Stimulated activated effector memory CD8-positive, alpha-beta T cell treated with anti-CD3 and anti-CD28 coated beads, Interleukin-12 subunit alpha, Interleukin-12 subunit beta, amount 100 ng/mL, for 72 hours (primary cell): ENCODE measurements at regions not wholly inside any gene's neighbourhood (a gene's known extent, or its start where the extent isn't known, plus 50 kb on each side); places are given as distances from the start of the nearest gene placed in this dataset.

ENCODE experiments used
- ATAC-seq: fragments of 150-1000 bp; cut with Tn5 transposase; 2 replicates; pipeline ENCODE4 v1.10.0; 2021
- DNase-seq, 2 donors: peaks; one replicate each; pipeline ENCODE4 v3.0.0; 2021 to 2022; ENCODE audit warnings: low spot score in 2 of 2
- H3K27ac Mint-ChIP-seq: one replicate; pipeline ENCODE4 v1.8.0; 2022; ENCODE audit warnings: mild to moderate bottlenecking, mixed read lengths
- H3K36me3 Mint-ChIP-seq: one replicate; pipeline ENCODE4 v1.8.0; 2022; ENCODE audit warnings: mild to moderate bottlenecking, mixed read lengths
- H3K4me1 Mint-ChIP-seq: one replicate; pipeline ENCODE4 v1.8.0; 2022; ENCODE audit warnings: mixed read lengths
- H3K4me3 Mint-ChIP-seq: one replicate; pipeline ENCODE4 v1.8.0; 2022; ENCODE audit warnings: mild to moderate bottlenecking, mixed read lengths
- H3K9me3 Mint-ChIP-seq: one replicate; pipeline ENCODE4 v1.8.0; 2022; ENCODE audit warnings: mixed read lengths

GRCh38 chr5:76030343-76030742 lies 52.8 kb upstream of the SV2C start:
- ATAC-seq (no peak), DNase-seq (no peak)
- H3K27ac Mint-ChIP-seq, result no peak overlapping the region
- peaks cover 4% of the 10 kb centered on the region for H3K9me3 Mint-ChIP-seq
- H3K36me3 Mint-ChIP-seq, result no peaks in the 10 kb centered on the region
- H3K4me1 Mint-ChIP-seq, result no peaks in the 10 kb centered on the region
- H3K4me3 Mint-ChIP-seq, result no peak overlapping the region

GRCh38 chr5:76029739-76030138 lies 53.4 kb upstream of the SV2C start:
- Mint-ChIP-seq H3K4me3 (no peak overlapping the region), H3K27ac (no peak overlapping the region), H3K36me3 (no peaks in the 10 kb centered on the region), H3K9me3 (no peaks in the 10 kb centered on the region), H3K4me1 (no peaks in the 10 kb centered on the region)
- ATAC-seq, result no peak
- DNase-seq, result no peak

- H3K27ac Mint-ChIP-seq, result no peak overlapping the region
- no peaks in the 10 kb centered on the region for H3K36me3 Mint-ChIP-seq
- no peak for ATAC-seq
- H3K4me3 Mint-ChIP-seq, result no peak overlapping the region
- no peaks in the 10 kb centered on the region for H3K4me1 Mint-ChIP-seq
- DNase-seq, result no peak
- no peaks in the 10 kb centered on the region for H3K9me3 Mint-ChIP-seq
Measured at GRCh38 chr5:76025790-76026189, 57.4 kb upstream of the SV2C start.

DNA sequence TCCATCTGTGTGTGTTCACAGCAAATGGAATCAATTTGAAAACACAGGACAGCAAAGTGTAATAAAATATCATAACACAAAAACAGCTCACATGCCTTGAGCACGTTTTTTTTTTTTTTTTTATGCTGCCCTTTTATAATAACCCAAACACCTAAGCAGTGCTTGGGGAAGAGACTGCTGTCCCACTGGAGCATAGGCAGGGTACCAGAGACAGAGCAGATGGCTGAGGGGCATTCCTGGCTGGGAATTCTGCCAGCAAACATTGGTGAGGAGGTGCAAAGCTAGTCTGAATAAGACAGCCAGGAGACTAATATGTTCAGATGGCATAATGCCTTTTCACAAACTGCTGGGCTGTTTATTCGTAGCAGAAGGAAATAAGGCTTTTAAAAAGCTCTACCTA lies 58.1 kb upstream of the SV2C start:
- no peak for ATAC-seq
- Mint-ChIP-seq H3K4me3 (no peak overlapping the region), H3K27ac (no peak overlapping the region), H3K9me3 (no peaks in the 10 kb centered on the region), H3K4me1 (no peaks in the 10 kb centered on the region), H3K36me3 (no peaks in the 10 kb centered on the region)
- no peak for DNase-seq

- H3K36me3 Mint-ChIP-seq, result no peaks in the 10 kb centered on the region
- no peak for ATAC-seq
- no peaks in the 10 kb centered on the region for H3K9me3 Mint-ChIP-seq
Measured at GRCh38 chr5:76022611-76023010, 60.6 kb upstream of the SV2C start.

GRCh38 chr5:76021936-76022584 lies 61.1 kb upstream of the SV2C start:
- no peaks in the 10 kb centered on the region for H3K36me3 Mint-ChIP-seq
- no peaks in the 10 kb centered on the region for H3K9me3 Mint-ChIP-seq
- ATAC-seq (no peak), DNase-seq (no peak)
- no peak overlapping the region for H3K27ac Mint-ChIP-seq
- H3K4me3 Mint-ChIP-seq, result no peak overlapping the region
- H3K4me1 Mint-ChIP-seq, result no peaks in the 10 kb centered on the region

More at GRCh38 chr5:76022611-76023010, 60.6 kb upstream of the SV2C start:
- DNase-seq, result no peak
- no peak overlapping the region for H3K27ac Mint-ChIP-seq
- H3K4me3 Mint-ChIP-seq, result no peak overlapping the region
- H3K4me1 Mint-ChIP-seq, result no peaks in the 10 kb centered on the region

DNA sequence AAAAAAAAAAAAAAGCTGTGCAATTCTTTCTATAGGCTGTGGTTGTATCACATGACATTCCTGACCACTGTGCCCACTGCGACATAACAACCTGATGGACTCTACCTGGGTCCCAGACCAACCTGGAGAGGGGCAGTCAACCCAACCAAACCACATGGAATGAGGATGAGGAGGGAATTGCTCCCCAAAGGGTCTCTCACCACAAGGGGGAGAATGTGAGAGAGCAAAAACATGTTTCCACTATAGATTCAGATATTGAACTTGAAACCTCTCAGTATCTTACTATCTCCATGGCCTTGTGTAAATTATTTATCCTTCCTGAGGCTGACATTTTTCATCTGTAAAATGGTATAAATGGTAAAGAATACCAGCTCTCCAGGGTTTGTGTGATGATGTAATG lies 66.9 kb upstream of the SV2C start:
- H3K4me1 Mint-ChIP-seq, result no peaks in the 10 kb centered on the region

DNA sequence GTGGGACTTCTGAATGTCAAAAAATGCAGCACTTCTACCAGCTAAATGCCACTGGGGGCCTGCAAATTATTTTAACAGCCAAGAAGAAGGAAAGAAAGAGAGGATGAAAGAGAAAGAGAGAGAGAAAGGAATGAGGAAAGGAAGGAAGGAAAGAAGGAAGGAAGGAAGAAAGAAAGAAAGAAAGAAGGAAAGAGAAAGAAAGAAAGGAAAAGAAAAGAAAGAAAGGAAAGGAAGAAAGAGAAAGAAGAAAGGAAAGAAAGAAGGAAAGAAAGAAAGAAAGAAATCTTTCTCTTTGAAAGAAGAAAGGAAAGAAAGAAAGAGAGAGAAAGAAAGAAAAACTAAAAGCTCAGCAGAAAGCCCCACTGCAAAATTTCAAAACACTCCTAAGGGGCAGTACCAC lies 69.2 kb upstream of the SV2C start:
- DNase-seq (no peak), ATAC-seq (no peak)
- H3K4me3 Mint-ChIP-seq, result no peak overlapping the region
- no peak overlapping the region for H3K27ac Mint-ChIP-seq
- H3K9me3 Mint-ChIP-seq, result no peaks in the 10 kb centered on the region
- no peaks in the 10 kb centered on the region for H3K4me1 Mint-ChIP-seq
- no peaks in the 10 kb centered on the region for H3K36me3 Mint-ChIP-seq

More for the DNA sequence above, 66.9 kb upstream of the SV2C start:
- Mint-ChIP-seq H3K4me3 (no peak overlapping the region), H3K27ac (no peak overlapping the region), H3K36me3 (no peaks in the 10 kb centered on the region), H3K9me3 (no peaks in the 10 kb centered on the region)
- DNase-seq (no peak), ATAC-seq (no peak)

DNA sequence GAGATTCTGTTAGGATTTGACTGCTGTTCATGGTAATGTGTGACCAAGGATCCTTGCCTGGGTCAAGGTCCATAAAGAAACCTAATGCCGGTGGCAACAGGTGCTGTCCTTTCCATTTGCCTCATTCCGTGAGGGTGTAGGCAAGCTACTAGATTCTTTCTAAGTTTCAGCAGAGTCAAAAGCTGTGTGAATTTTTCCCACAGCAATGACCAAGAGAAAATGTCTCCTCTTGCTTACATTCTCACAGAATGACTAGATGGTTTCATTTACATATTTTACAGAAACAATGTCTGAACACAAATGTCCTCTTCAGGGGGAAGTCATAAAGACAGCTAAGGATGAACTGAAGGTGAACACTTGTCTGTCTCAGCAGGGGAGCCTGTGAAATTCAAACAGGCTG lies 75.3 kb upstream of the SV2C start:
- ATAC-seq (no peak), DNase-seq (no peak)
- Mint-ChIP-seq H3K4me3 (no peak overlapping the region), H3K4me1 (no peaks in the 10 kb centered on the region), H3K9me3 (no peaks in the 10 kb centered on the region), H3K36me3 (no peaks in the 10 kb centered on the region), H3K27ac (no peak overlapping the region)

GRCh38 chr5:76000582-76000981 lies 82.6 kb upstream of the SV2C start:
- H3K4me3 Mint-ChIP-seq, result no peak overlapping the region

DNA sequence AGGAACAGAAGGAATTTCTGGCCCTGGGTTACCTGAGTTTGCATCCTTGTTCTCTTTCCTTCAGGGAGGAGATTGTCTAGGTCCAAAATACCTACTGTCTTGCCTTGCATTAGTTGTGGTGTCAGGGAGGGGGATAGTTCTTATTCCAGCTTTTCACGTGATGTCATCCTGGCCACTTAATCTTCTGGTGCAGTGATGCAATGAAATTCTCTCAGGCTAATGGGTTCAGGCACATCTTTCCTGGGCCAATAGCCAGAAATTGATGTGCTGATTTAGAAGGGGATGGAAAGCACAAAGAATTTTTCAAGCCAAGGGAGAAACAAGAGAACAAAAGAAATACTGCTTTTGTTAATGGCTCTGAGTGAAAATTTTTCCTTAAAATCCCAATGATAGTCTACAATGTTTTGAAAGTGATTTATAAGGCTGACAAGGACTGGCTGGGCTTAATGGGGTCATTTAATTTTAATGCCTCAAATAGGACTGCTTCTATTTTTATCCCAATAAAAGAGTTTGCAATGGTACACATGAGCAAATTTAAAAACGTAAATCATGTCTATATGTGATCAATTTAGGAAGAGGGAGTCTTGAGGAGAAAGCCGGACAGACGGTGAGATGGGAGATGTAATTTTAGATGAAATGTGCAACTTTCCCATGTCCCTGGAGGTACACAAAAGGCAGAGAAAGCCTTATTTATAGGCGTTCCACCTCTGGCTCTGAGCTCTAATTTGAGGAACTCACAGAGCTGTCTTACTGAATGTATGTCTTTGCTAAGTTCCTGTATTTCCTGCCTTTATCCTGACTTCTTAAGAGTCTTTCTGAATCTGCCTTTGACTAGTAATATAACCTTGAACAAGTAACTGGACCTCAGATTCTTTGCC lies 89.3 kb upstream of the SV2C start:
- H3K9me3 Mint-ChIP-seq, result no peaks in the 10 kb centered on the region
- H3K4me1 Mint-ChIP-seq, result no peaks in the 10 kb centered on the region
- ATAC-seq (no peak), DNase-seq (no peak)
- H3K36me3 Mint-ChIP-seq, result no peaks in the 10 kb centered on the region
- H3K4me3 Mint-ChIP-seq, result no peak overlapping the region
- no peak overlapping the region for H3K27ac Mint-ChIP-seq

More at GRCh38 chr5:76000582-76000981, 82.6 kb upstream of the SV2C start:
- Mint-ChIP-seq H3K9me3 (no peaks in the 10 kb centered on the region), H3K4me1 (no peaks in the 10 kb centered on the region), H3K27ac (no peak overlapping the region), H3K36me3 (no peaks in the 10 kb centered on the region)
- ATAC-seq (no peak), DNase-seq (no peak)

- DNase-seq (no peak), ATAC-seq (no peak)
- Mint-ChIP-seq H3K9me3 (no peaks in the 10 kb centered on the region), H3K4me3 (no peak overlapping the region), H3K4me1 (no peaks in the 10 kb centered on the region), H3K36me3 (no peaks in the 10 kb centered on the region), H3K27ac (no peak overlapping the region)
Measured at GRCh38 chr5:75993183-75993582, 90.0 kb upstream of the SV2C start.

DNA sequence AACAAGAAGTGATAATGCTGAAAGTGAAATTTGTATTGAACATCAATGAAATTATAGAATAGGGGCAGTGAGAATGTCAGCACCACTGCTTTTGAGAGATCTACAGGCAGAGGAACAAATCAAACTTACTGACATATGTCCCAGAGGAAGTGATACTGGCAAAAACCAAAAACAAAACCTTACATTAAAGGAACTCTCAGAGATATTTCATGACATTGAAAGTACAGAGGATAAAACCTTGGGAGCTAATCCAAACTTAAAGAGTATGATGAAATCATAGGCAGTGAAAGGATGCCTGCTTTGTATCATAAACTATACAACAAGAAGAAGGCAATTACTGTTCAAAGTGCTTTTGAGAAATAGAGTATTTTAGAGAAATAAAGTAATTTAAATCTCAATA lies 90.4 kb upstream of the SV2C start:
- ATAC-seq (no peak), DNase-seq (no peak)
- H3K27ac Mint-ChIP-seq, result no peak overlapping the region
- H3K9me3 Mint-ChIP-seq, result no peaks in the 10 kb centered on the region
- H3K36me3 Mint-ChIP-seq, result no peaks in the 10 kb centered on the region
- no peak overlapping the region for H3K4me3 Mint-ChIP-seq
- H3K4me1 Mint-ChIP-seq, result no peaks in the 10 kb centered on the region

- DNase-seq, result no peak
- no peak overlapping the region for H3K4me3 Mint-ChIP-seq
- H3K36me3 Mint-ChIP-seq, result no peaks in the 10 kb centered on the region
- H3K27ac Mint-ChIP-seq, result no peak overlapping the region
- ATAC-seq, result no peak
- H3K4me1 Mint-ChIP-seq, result no peaks in the 10 kb centered on the region
- H3K9me3 Mint-ChIP-seq, result no peaks in the 10 kb centered on the region
Measured at GRCh38 chr5:75985077-75985476, 98.1 kb upstream of the SV2C start.

- no peak overlapping the region for H3K4me3 Mint-ChIP-seq
- no peaks in the 10 kb centered on the region for H3K4me1 Mint-ChIP-seq
- H3K9me3 Mint-ChIP-seq, result no peaks in the 10 kb centered on the region
- ATAC-seq (no peak), DNase-seq (no peak)
- no peaks in the 10 kb centered on the region for H3K36me3 Mint-ChIP-seq
- no peak overlapping the region for H3K27ac Mint-ChIP-seq
Measured at GRCh38 chr5:75975496-75975895, 107.7 kb upstream of the SV2C start.

GRCh38 chr5:75965292-75965691 lies 117.9 kb upstream of the SV2C start:
- no peak for DNase-seq
- H3K9me3 Mint-ChIP-seq, result peaks cover 7% of the 10 kb centered on the region
- H3K4me1 Mint-ChIP-seq, result no peaks in the 10 kb centered on the region
- no peak overlapping the region for H3K27ac Mint-ChIP-seq
- no peak overlapping the region for H3K4me3 Mint-ChIP-seq
- ATAC-seq, result no peak
- H3K36me3 Mint-ChIP-seq, result no peaks in the 10 kb centered on the region
